Panc1 (cell line): ENCODE measurements at regions not wholly inside any gene's neighbourhood (a gene's known extent, or its start where the extent isn't known, plus 50 kb on each side); places are given as distances from the start of the nearest gene placed in this dataset.

Source experiments
- ATAC-seq: fragments of 200-7000 bp; cut with Tn5 transposase; 2 replicates; pipeline ENCODE4 v1.9.1; 2020; ENCODE audit warnings: mild to moderate bottlenecking, moderate library complexity
- BruUV-seq: library from RNA; stranded (reverse); fragments of 400-500 nt; replicated peaks from 2 replicates; lab custom pipeline; 2021; lab: Mats Ljungman, UMichigan
- CTCF ChIA-PET: fragments of 300-600 bp; sonication (Branson Sonifier 250); formaldehyde crosslinking; loops from one replicate; lab custom pipeline; 2022; ENCODE audit warnings: antibody characterized with exemption; lab: Charles Lee
- POLR2A ChIA-PET: fragments of 300-600 bp; sonication (Branson Sonifier 250); formaldehyde crosslinking; loops from one replicate; lab custom pipeline; 2022; ENCODE audit warnings: antibody characterized with exemption; lab: Charles Lee
- DNase-seq: peaks from one replicate; pipeline ENCODE4 v3.0.0-alpha.2; 2010; ENCODE audit warnings: low read depth, low spot score
- H3K27ac ChIP-seq: 2 replicates; pipeline ENCODE4 v1.5.1; 2011; ENCODE audit warnings: mild to moderate bottlenecking, low read length, inconsistent platforms
- H3K27me3 ChIP-seq: fragments of 200-500 bp; sonication (Bioruptor generic); 2 replicates; pipeline ENCODE4 v1.6.0; 2014; ENCODE audit warnings: low read length, inconsistent platforms; ENCODE audit not compliant: control insufficient read depth, insufficient read depth
- H3K36me3 ChIP-seq: fragments of 200-500 bp; sonication (Bioruptor generic); 2 replicates; pipeline ENCODE4 v1.5.1; 2014; ENCODE audit warnings: inconsistent platforms, mild to moderate bottlenecking, low read length, moderate library complexity; ENCODE audit not compliant: control insufficient read depth, insufficient read depth
- H3K4me1 ChIP-seq: 2 replicates; pipeline ENCODE4 v1.5.1; 2011; ENCODE audit warnings: inconsistent platforms, mild to moderate bottlenecking, low read length, moderate library complexity; ENCODE audit not compliant: control insufficient read depth, insufficient read depth
- H3K4me3 ChIP-seq, 2 experiments: 2 replicates each; pipeline ENCODE4 v1.5.1; 2011 to 2012; ENCODE audit warnings: low read depth in 2 of 2, low read length in 2 of 2, mild to moderate bottlenecking in 2 of 2, inconsistent platforms in 1 of 2, moderate library complexity in 1 of 2
- H3K9me3 ChIP-seq: fragments of 200-500 bp; sonication (Bioruptor generic); 2 replicates; pipeline ENCODE4 v1.5.1; 2014; ENCODE audit warnings: low read depth, mild to moderate bottlenecking, inconsistent platforms, low read length, moderate library complexity; ENCODE audit not compliant: control insufficient read depth, insufficient read depth
- CTCF ChIP-seq: fragments of 450-650 bp; IDR thresholded peaks from 2 replicates; pipeline ENCODE4 v1.5.1; 2017; ENCODE audit warnings: mild to moderate bottlenecking
- POLR2AphosphoS5 ChIP-seq: IDR thresholded peaks from 2 replicates; pipeline ENCODE4 v1.6.1; 2012; ENCODE audit warnings: mild to moderate bottlenecking, low read depth, low read length, moderate library complexity
- REST ChIP-seq, 2 experiments: IDR thresholded peaks; 2 replicates each; pipeline ENCODE4 v1.6.1; 2011 to 2012; ENCODE audit warnings: low read depth in 2 of 2, control low read depth in 1 of 2, low read length in 1 of 2, mild to moderate bottlenecking in 1 of 2, moderate library complexity in 1 of 2; ENCODE audit not compliant: insufficient read depth in 1 of 2
- SIN3A ChIP-seq: IDR thresholded peaks from 2 replicates; pipeline ENCODE4 v1.6.1; 2012; ENCODE audit warnings: low read depth, mild to moderate bottlenecking, low read length, moderate library complexity, borderline replicate concordance; ENCODE audit not compliant: insufficient read depth
- TCF7L2 ChIP-seq: IDR thresholded peaks from 2 replicates; pipeline ENCODE4 v1.6.1; 2011; ENCODE audit warnings: mild to moderate bottlenecking, low read depth, low read length, inconsistent platforms
- in situ Hi-C: cut with HindIII; loops from 2 replicates; pipeline ENCODE4 v1.10.0; 2016; ENCODE audit warnings: low sequenced_read_pairs, low pct_unique_long_range_greater_than_20kb
- intact Hi-C: fragments of 100-400 bp; cut with micrococcal nuclease; formaldehyde crosslinking; loops from one replicate; pipeline ENCODE4 v1.10.0; 2022; ENCODE audit not compliant: unreplicated experiment

GRCh38 chr1:56418151-56418631 is 161.2 kb downstream of the PLPP3 start:
- Histone ChIP-seq H3K4me1 (peaks cover 12% of the 10 kb centered on the region), H3K9me3 (no peaks in the 10 kb centered on the region), H3K27me3 (no peaks in the 10 kb centered on the region; the same call in 1 of the 2 replicates), H3K4me3 (no peak overlapping the region), H3K36me3 (no peaks in the 10 kb centered on the region), H3K27ac (no peak overlapping the region)
- no TSS peak for BruUV-seq
- ATAC-seq (peak; percentile 50), DNase-seq (no peak)
- ChIA-PET CTCF (no interaction called here), POLR2A (no interaction called here)
- in situ Hi-C loops = no loop called here
- no peak for TF ChIP-seq SIN3A
- TF ChIP-seq TCF7L2 = 0 out of 2 replicates have a peak, but pooled peaks have one; percentile 4
- intact Hi-C loops = loop anchor here (10.0 kb wide), 1 partner anchor 157 kb away; the partner anchor contains the start of gene PLPP3

DNA sequence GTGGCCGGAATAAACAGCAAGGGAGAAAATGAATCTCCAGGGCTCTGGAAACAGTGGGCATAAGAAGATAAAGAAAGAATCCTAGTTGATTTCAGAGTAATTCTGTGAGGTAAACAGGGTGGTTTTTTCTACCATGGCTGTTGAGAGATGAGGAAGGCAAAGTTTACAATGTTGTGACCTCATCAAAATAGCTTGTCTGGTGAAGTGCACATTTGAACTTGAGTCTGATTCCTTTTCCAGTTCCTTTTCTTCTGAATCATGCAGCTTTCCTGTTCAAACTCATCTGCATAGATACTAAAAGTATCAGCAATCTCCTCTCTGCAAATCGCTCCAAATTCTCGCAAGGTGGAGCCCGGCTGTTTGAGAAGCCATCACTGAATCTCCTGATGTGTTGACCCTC is 161.7 kb downstream of the PLPP3 start:
- H3K27me3 ChIP-seq = no peaks in the 10 kb centered on the region; the same call in 1 of the 2 replicates
- no peaks in the 10 kb centered on the region for H3K36me3 ChIP-seq
- ATAC-seq (0 out of 2 replicates have a peak, but pooled peaks have one; percentile 7), DNase-seq (no peak)
- H3K9me3 ChIP-seq = no peaks in the 10 kb centered on the region
- ChIA-PET POLR2A (no interaction called here), CTCF (no interaction called here)
- no peak overlapping the region for H3K4me3 ChIP-seq
- no peak for TF ChIP-seq REST (IDR thresholded peaks at IDR 0.05; ENCODE audit: insufficient read depth in 1 of 2, low read depth in 2 of 2, low read length in 1 of 2)
- no peak for TF ChIP-seq POLR2AphosphoS5
- intact Hi-C loops = loop anchor here (10.0 kb wide), 1 partner anchor 157 kb away; the partner anchor contains the start of gene PLPP3
- H3K27ac ChIP-seq = no peak overlapping the region
- no TSS peak for BruUV-seq
- in situ Hi-C loops = no loop called here
- H3K4me1 ChIP-seq = peaks cover 12% of the 10 kb centered on the region

DNA sequence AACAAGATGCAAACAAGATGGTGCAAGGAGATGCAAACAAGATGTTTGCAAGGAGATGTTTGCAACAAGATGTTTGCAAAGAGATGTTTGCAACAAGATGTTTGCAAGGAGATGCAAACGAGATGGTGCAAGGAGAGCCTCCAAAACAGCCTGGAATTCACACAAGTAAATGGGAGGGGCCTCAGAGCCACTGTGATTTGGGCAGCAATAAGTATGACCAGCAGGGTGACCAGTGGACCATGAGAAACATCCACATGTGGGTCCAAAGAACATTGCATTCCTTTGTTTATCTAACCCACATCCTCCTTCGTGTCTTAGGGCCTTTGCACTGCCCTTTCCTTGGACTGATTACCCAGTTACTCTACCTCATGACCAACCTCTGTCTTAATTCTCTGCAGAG is 162.9 kb downstream of the PLPP3 start:
- no peak overlapping the region for H3K4me3 ChIP-seq
- CTCF ChIA-PET = no interaction called here
- ATAC-seq (peak; percentile 44; the same call in 1 of the 2 replicates), DNase-seq (no peak)
- in situ Hi-C loops (no loop called here), intact Hi-C loops (loop anchor here (10.0 kb wide), 1 partner anchor 158 kb away; the partner anchor contains the start of gene PLPP3)
- no peaks in the 10 kb centered on the region for H3K9me3 ChIP-seq
- TF ChIP-seq CTCF (0 out of 2 replicates have a peak, but pooled peaks have one; percentile 3), REST (IDR thresholded peaks at IDR 0.05; ENCODE audit: insufficient read depth in 1 of 2, low read depth in 2 of 2, low read length in 1 of 2) (no peak)
- H3K36me3 ChIP-seq = no peaks in the 10 kb centered on the region
- H3K27ac ChIP-seq = no peak overlapping the region
- POLR2A ChIA-PET = no interaction called here
- BruUV-seq = no TSS peak
- no peaks in the 10 kb centered on the region; the same call in 1 of the 2 replicates for H3K27me3 ChIP-seq
- peaks cover 12% of the 10 kb centered on the region for H3K4me1 ChIP-seq
